NT2/D1 (cell line): ENCODE measurements at regions not wholly inside any gene's neighbourhood (a gene's known extent, or its start where the extent isn't known, plus 50 kb on each side); places are given as distances from the start of the nearest gene placed in this dataset.
"Not testable (repeated sequence)": the region's sequence is repeated elsewhere in the genome, so short reads cannot be mapped to it uniquely, and the experiment has no call there.

Source experiments
- DNase-seq: peaks from one replicate; pipeline ENCODE4 v3.0.0-alpha.2; 2011; ENCODE audit warnings: low read depth, low spot score
- H3K27me3 ChIP-seq: 2 replicates; pipeline ENCODE4 v1.6.0; 2011; ENCODE audit warnings: mild to moderate bottlenecking; ENCODE audit not compliant: insufficient read length, insufficient read depth
- H3K36me3 ChIP-seq: 2 replicates; pipeline ENCODE4 v1.6.1; 2011; ENCODE audit warnings: mild to moderate bottlenecking, low read length, mixed read lengths; ENCODE audit not compliant: insufficient read depth, insufficient read length
- H3K4me1 ChIP-seq: 2 replicates; pipeline ENCODE4 v1.5.1; 2011; ENCODE audit not compliant: insufficient read depth, insufficient read length
- H3K4me3 ChIP-seq: 2 replicates; pipeline ENCODE4 v1.5.1; 2011; ENCODE audit warnings: low read depth; ENCODE audit not compliant: insufficient read length
- H3K9ac ChIP-seq: 2 replicates; pipeline ENCODE4 v1.6.0; 2011; ENCODE audit warnings: low read depth; ENCODE audit not compliant: insufficient read length
- H3K9me3 ChIP-seq: 2 replicates; pipeline ENCODE4 v1.5.1; 2011; ENCODE audit warnings: mild to moderate bottlenecking, low read length; ENCODE audit not compliant: insufficient read depth
- SUZ12 ChIP-seq: IDR thresholded peaks from 2 replicates; pipeline ENCODE4 v1.6.1; 2011; ENCODE audit not compliant: insufficient read length, insufficient read depth; ENCODE audit errors: extremely low read depth
- YY1 ChIP-seq: IDR thresholded peaks from 2 replicates; pipeline ENCODE4 v1.6.1; 2011; ENCODE audit not compliant: insufficient read length, insufficient read depth
- ZNF274 ChIP-seq: IDR thresholded peaks from 2 replicates; pipeline ENCODE4 v1.6.1; 2011; ENCODE audit warnings: mild to moderate bottlenecking, low read depth, low read length

DNA sequence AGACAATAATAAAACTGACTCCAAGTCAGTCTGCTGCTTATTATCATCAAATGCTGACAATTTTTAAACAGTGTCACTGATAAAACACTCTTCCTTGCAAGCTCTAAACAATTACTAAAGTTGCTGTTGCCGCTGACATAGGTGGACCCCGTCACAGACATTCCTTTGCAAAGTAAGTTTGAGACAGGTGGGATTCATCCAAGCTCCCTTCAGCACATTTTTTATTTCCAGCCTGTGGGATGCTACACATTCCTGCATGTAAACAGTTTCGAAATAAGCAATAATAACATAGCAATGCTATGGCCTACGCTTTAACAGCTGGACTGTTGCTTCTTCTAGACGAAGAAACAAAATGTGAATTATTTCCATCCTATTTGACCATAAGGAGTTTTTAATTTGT, 85.4 kb upstream of the HIF1A start:
- Histone ChIP-seq H3K9me3 (no peaks in the 10 kb centered on the region), H3K4me3 (no peak overlapping the region), H3K4me1 (peaks cover 2% of the 10 kb centered on the region), H3K27me3 (no peaks in the 10 kb centered on the region), H3K9ac (no peak overlapping the region), H3K36me3 (no peaks in the 10 kb centered on the region)
- no peak for DNase-seq
- no peak for TF ChIP-seq YY1
- TF ChIP-seq ZNF274: no peak
- TF ChIP-seq SUZ12: no peak

DNA sequence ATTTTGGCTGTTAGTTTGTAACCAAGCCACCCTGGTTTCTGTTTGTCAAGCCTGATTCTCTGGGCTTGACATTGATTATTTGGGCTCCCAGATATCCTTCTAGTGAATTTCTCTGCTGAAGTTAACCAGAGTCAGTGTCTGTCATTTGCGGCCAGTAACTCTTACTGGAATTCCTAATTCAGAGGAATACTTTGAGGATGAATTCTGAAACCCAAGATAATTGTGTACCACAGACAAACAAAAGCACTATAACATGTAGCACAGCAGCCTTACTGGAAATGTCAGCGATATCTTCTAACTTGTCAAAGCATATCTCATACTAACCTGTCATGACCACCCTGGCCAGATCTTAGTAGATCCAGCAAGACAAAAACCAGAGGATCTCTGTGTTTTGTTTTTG, 84.4 kb upstream of the HIF1A start:
- Histone ChIP-seq H3K9ac (no peak overlapping the region), H3K4me3 (no peak overlapping the region), H3K4me1 (peaks cover 2% of the 10 kb centered on the region), H3K9me3 (no peaks in the 10 kb centered on the region), H3K36me3 (no peaks in the 10 kb centered on the region), H3K27me3 (no peaks in the 10 kb centered on the region)
- DNase-seq: no peak
- TF ChIP-seq ZNF274 (no peak), YY1 (no peak), SUZ12 (no peak)

DNA sequence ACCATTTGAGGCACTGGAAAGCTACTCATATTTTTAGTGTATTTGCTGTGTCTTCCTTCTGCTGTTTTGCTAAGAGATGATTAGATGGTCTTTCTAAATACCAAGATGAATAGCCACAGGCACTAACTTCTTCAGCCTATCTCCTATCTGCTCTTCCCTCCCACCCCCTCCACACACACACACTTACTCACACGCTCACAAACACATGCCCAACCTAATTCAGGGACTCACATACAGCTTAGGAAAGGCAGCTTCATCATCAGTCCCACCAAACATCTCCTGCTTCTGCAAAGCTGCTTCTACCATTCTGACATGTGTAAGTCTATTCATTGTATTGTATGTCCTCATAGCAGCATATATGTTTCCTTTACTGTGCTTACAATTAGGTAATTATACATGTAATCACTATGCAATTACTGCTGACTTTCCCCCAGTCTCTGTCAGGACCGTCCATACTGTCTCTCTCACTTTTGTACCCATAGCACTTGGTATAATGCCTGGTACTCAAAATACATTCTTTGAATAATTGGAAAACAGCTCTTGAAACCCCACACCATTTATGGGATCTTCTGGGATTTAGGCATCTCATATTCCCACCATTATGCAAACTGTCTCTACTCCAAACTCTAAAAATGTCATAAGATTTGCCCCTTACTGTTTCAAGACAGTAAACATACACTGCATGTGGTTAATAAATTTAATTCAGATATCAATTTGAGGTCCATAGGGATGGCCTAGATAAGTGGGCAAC, 83.3 kb upstream of the HIF1A start:
- no peak for DNase-seq
- H3K27me3 ChIP-seq: no peaks in the 10 kb centered on the region
- peaks cover 2% of the 10 kb centered on the region for H3K4me1 ChIP-seq

DNA sequence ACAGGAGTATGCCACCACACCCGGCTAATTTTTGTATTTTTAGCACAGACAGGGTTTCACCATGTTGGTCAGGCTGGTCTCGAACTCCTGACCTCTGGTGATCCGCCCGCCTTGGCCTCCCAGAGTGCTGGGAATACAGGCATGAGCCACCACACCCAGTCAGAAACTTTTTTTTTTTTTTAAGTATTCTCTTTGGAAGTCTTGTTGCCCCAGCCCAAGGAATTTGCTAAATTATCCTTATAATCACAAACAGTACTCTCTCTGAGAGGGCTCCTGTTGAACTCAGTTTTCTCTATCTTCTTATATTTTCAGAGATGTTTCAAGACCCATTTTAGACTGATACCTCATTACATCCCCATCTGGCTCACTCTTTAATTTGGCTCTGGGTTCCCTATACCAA, 82.3 kb upstream of the HIF1A start:
- not testable (repeated sequence) for H3K9ac ChIP-seq, H3K9me3 ChIP-seq, DNase-seq, H3K27me3 ChIP-seq, H3K36me3 ChIP-seq, H3K4me1 ChIP-seq, H3K4me3 ChIP-seq

More for the DNA sequence above, 83.3 kb upstream of the HIF1A start:
- no peak for TF ChIP-seq SUZ12
- no peak for TF ChIP-seq ZNF274
- TF ChIP-seq YY1: no peak
- H3K36me3 ChIP-seq: no peaks in the 10 kb centered on the region
- H3K9me3 ChIP-seq: no peaks in the 10 kb centered on the region
- no peak overlapping the region for H3K9ac ChIP-seq
- no peak overlapping the region for H3K4me3 ChIP-seq

DNA sequence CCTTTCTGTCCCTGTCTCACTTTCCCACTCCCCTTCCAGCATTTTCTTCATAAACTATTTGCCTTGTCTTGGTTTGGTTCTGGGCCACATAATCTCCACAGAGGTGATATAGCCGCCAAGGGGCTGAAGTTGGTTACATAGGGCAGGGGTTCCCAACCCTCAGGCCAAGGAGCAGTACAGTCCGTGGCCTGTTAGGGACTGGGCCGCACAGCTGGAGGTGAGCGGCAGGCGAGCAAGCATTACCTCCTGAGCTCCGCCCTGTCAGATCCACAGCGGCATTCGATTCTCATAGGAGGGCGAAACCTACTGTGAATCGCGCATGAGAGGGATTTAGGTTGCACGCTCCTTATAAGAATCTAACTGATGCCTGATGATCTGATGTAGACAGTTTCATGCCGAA, 80.6 kb upstream of the HIF1A start:
- no peak overlapping the region for H3K9ac ChIP-seq
- H3K9me3 ChIP-seq: no peaks in the 10 kb centered on the region
- TF ChIP-seq YY1: no peak
- no peak for TF ChIP-seq ZNF274
- TF ChIP-seq SUZ12: no peak
- H3K36me3 ChIP-seq: no peaks in the 10 kb centered on the region
- peaks cover 2% of the 10 kb centered on the region for H3K4me1 ChIP-seq
- no peak for DNase-seq
- H3K27me3 ChIP-seq: no peaks in the 10 kb centered on the region
- H3K4me3 ChIP-seq: no peak overlapping the region

DNA sequence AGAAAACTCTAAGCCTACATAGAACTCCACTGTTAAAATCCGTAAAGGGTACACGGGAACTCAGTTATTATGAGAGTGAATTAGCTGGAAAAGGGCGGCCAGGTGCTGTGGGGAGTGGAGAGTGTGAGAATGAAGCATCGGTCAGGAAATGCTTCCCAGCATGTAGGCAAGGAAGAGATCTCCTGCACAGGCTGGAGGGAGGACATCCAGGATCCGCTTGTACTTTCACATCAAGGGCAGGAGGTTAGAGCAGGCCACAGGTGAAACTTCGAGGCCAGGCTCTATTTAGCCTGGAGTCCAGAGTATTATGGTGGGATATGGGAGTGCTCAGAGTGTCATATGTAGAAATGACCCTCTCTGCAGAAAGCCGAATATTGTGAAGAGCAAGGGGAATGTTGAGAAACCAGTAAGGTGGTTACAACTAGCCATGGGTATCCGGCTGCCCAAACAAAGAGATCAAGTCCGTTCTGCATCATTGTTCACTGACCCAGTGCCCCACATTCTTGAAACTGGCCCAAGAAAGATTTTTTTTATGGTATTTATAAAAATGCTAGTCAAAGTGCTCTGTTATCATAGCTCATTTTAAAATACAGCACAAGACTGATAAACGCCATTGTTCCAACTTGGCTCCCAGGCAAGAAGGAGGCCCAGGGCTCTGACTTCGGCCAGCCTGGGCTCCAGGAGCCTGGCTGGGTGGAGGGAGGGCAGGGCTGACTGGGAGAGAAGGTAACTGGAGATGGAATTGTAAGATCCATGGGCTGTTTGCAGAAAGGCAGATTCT, 79.4 kb upstream of the HIF1A start:
- H3K27me3 ChIP-seq: no peaks in the 10 kb centered on the region
- no peaks in the 10 kb centered on the region for H3K9me3 ChIP-seq
- no peak overlapping the region for H3K4me3 ChIP-seq
- H3K36me3 ChIP-seq: no peaks in the 10 kb centered on the region
- no peak for DNase-seq
- no peak overlapping the region for H3K9ac ChIP-seq
- TF ChIP-seq YY1: no peak
- peaks cover 2% of the 10 kb centered on the region for H3K4me1 ChIP-seq

DNA sequence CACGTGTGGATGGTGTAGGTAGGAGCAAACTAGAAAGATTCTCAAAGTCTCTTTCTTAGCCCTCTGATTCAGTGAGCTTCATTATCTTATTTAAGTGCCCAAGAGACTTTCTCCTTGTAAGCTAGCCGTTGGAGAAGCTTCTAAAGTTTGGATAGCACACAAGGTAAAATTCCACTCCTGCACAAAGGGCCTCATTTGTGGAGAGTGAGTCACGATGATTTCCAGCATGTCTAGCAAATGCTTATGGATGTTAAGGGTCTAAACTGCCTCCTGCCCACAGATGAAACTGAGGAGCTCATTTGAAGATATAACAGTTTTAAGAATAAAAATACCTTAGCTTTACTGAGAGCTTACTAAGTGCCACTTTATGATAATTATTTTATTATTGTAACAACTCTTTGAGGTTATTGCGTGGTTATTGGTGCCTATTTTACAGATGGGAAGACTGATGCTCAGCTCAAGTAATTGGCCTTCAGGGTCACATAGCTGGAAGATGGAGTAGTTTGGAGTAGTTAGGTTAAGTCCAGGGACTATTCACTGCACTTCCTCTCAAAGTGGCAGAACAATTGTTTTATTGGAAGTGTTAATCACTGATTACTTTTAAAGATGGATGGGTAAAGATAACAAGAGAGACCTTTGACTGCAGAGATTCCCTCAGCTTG, 78.7 kb upstream of the HIF1A start:
- no peak overlapping the region for H3K4me3 ChIP-seq
- no peak for TF ChIP-seq ZNF274
- no peak for TF ChIP-seq SUZ12
- TF ChIP-seq YY1: no peak
- H3K9ac ChIP-seq: no peak overlapping the region
- no peaks in the 10 kb centered on the region for H3K27me3 ChIP-seq
- no peaks in the 10 kb centered on the region; the same call in 1 of the 2 replicates for H3K9me3 ChIP-seq
- peaks cover 2% of the 10 kb centered on the region for H3K4me1 ChIP-seq
- DNase-seq: no peak
- H3K36me3 ChIP-seq: no peaks in the 10 kb centered on the region
